PFSK-1 (cell line): ENCODE measurements at regions not wholly inside any gene's neighbourhood (a gene's known extent, or its start where the extent isn't known, plus 50 kb on each side); places are given as distances from the start of the nearest gene placed in this dataset.

Experiments
- FOXP2 ChIP-seq: optimal IDR thresholded peaks from 2 replicates; pipeline ENCODE3; 2011; ENCODE audit warnings: borderline replicate concordance, control low read depth, inconsistent platforms; ENCODE audit not compliant: insufficient read depth; ENCODE audit errors: extremely low read length, extremely low read depth
- POLR2AphosphoS5 ChIP-seq: IDR thresholded peaks from 2 replicates; pipeline ENCODE4 v1.6.1; 2012; ENCODE audit warnings: low read depth, mild to moderate bottlenecking, control low read depth, low read length, moderate library complexity
- REST ChIP-seq, 2 experiments: IDR thresholded peaks; 2 replicates each; pipeline versions ENCODE4 v1.6.1 to v1.8.0; 2011 to 2012; ENCODE audit warnings: low read depth in 2 of 2, low read length in 2 of 2, control low read depth in 1 of 2, inconsistent platforms in 1 of 2, mild to moderate bottlenecking in 1 of 2, moderate library complexity in 1 of 2; ENCODE audit not compliant: insufficient read depth in 1 of 2
- SIN3A ChIP-seq: IDR thresholded peaks from 2 replicates; pipeline ENCODE4 v1.6.1; 2012; ENCODE audit warnings: mild to moderate bottlenecking, low read length, moderate library complexity, borderline replicate concordance; ENCODE audit not compliant: insufficient read depth
- TAF1 ChIP-seq: IDR thresholded peaks from 2 replicates; pipeline ENCODE4 v1.6.1; 2012; ENCODE audit warnings: low read length, control low read depth, borderline replicate concordance; ENCODE audit not compliant: insufficient read depth

GRCh38 chr4:125529071-125529470 lies 214.3 kb downstream of the FAT4 start:
- no peak for TF ChIP-seq SIN3A
- no peak for TF ChIP-seq REST (IDR thresholded peaks at IDR 0.05; ENCODE audit: insufficient read depth in 1 of 2, low read depth in 2 of 2, low read length in 2 of 2)
- TF ChIP-seq FOXP2, result no peak
- TF ChIP-seq TAF1, result no peak
- TF ChIP-seq POLR2AphosphoS5, result no peak

DNA sequence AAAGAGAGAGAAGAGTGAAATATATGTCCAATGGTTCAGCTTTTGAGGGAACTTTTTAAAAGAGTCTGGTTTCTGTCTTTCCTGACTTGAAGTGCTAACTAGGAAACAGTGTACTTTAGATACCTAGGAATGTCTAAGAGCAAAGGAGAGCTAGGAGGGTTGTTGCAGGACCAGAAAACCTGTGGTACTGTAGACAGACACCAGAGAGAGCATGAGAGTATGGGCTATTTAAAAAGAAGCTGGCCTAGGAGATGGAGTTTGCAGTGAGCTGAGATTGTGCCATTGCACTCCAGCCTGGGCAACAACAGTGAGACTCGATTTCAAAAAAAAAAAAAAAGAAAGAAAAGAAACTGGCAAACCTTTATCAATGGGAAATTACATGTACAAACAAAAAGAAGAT lies 223.9 kb downstream of the FAT4 start:
- TF ChIP-seq TAF1 (no peak), FOXP2 (no peak), SIN3A (no peak), REST (IDR thresholded peaks at IDR 0.05; ENCODE audit: insufficient read depth in 1 of 2, low read depth in 2 of 2, low read length in 2 of 2) (no peak), POLR2AphosphoS5 (no peak)

DNA sequence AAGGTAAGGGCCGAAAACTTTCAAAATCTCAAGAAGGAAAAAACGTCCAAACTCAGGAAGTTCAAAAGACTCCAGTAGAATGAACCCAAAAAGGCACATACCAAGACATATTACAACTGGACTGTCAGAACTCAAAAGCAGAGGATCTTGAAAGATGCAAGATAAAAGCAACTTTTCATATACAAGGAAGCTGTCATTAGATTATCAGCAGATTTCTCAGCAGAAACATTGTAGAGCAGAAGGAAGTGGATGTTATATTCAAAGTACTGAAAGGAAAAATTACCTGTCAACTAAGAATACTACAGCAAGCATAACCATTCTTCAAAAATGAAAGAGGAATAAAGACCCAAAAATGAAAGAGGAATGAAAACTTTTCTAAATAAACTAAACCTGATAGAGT lies 224.9 kb downstream of the FAT4 start:
- TF ChIP-seq SIN3A, result no peak

DNA sequence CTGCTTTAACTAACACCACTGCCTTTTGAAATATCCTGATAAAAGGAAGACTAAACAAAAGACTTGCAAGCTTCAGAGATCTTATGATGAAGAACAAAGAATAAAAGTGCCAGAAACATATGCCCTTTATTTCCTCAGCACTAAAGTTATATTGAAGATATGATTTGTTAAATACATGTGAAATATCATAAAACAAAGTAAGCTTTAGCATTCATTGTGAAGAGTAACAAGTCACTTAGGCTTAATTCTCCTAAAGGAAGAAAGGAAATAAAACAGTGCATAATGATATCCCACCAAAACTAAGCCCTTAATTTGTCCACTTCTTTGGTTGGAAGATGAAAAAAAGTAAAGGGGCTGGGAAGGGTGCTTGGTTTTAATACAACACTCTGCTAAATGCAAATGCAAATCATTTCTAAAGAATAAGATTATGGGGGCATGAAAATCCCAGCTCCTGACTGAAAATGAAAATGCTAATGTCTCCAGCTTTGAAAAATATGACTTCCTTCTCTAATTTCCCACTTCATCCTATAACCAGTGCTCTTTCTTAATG lies 227.2 kb downstream of the FAT4 start:
- no peak for TF ChIP-seq POLR2AphosphoS5
- TF ChIP-seq TAF1, result no peak
- no peak for TF ChIP-seq SIN3A
- no peak for TF ChIP-seq REST (IDR thresholded peaks at IDR 0.05; ENCODE audit: insufficient read depth in 1 of 2, low read depth in 2 of 2, low read length in 2 of 2)
- TF ChIP-seq FOXP2, result no peak

- TF ChIP-seq SIN3A (no peak), FOXP2 (no peak), POLR2AphosphoS5 (no peak), REST (IDR thresholded peaks at IDR 0.05; ENCODE audit: insufficient read depth in 1 of 2, low read depth in 2 of 2, low read length in 2 of 2) (no peak), TAF1 (no peak)
Observed at GRCh38 chr4:125546272-125546671, 231.5 kb downstream of the FAT4 start.
